ENCODE measurements at regions not wholly inside any gene's neighbourhood (a gene's known extent, or its start where the extent isn't known, plus 50 kb on each side); places are given as distances from the start of the nearest gene placed in this dataset.

GRCh38 chr9:107750741-107751566 lies 261.4 kb upstream of the KLF4 start:
- H3K18ac ChIP-seq (ENCODE audit: insufficient read length, low read depth, low read length) = no peak overlapping the region
- no peak overlapping the region for H4K8ac ChIP-seq (replicated peaks; ENCODE audit: insufficient read length, low read depth, low read length)
- H3K9me3 Mint-ChIP-seq = no peaks in the 10 kb centered on the region; a peak in 1 of 5 replicates
- H3K9me3 ChIP-seq (ENCODE audit: control insufficient read depth, low read depth, low read length) = no peaks in the 10 kb centered on the region
- no peak overlapping the region for H3K27ac ChIP-seq (ENCODE audit: insufficient read length, low read depth, low read length)
- H3T11ph ChIP-seq (ENCODE audit: low read length) = no peak overlapping the region
- H3K9ac ChIP-seq (ENCODE audit: extremely low read depth, insufficient read length, low read length) = no peak overlapping the region
- H2AK5ac ChIP-seq (ENCODE audit: insufficient read length, low read length) = no peak overlapping the region
- no peaks in the 10 kb centered on the region for H3K79me1 ChIP-seq (ENCODE audit: insufficient read depth, low read depth, low read length, poor library complexity, severe bottlenecking)
- peaks cover 5% of the 10 kb centered on the region; the same call in 1 of the 2 replicates for H3K4me1 ChIP-seq (ENCODE audit: insufficient read depth, low read length)
- no peaks in the 10 kb centered on the region for H3K79me2 ChIP-seq (ENCODE audit: insufficient read depth, low read length)
- no peak overlapping the region for H4K5ac ChIP-seq (ENCODE audit: insufficient read length, low read depth, low read length)
- no peak for TF ChIP-seq CTCF (conservative IDR thresholded peaks at IDR 0.05)
- H2AFZ ChIP-seq (ENCODE audit: low read length) = no peak overlapping the region
- H2BK15ac ChIP-seq (ENCODE audit: low read depth, low read length) = no peak overlapping the region
- no peak overlapping the region for H3K4me2 ChIP-seq (ENCODE audit: insufficient read depth, insufficient read length, low read length)
- H2BK120ac ChIP-seq (ENCODE audit: low read depth, low read length, poor library complexity, severe bottlenecking) = peak overlapping the region; percentile 41
- no peak overlapping the region for H4K91ac ChIP-seq (ENCODE audit: insufficient read length, low read depth, low read length)
- WGBS (ENCODE audit: extremely low coverage, insufficient read length, low lambda C conversion rate) = no CpG with 5 or more reads among the region's 8 CpGs
- no peaks in the 10 kb centered on the region for H4K20me1 ChIP-seq (ENCODE audit: control insufficient read depth, insufficient read depth, insufficient read length)
- H3K14ac ChIP-seq (ENCODE audit: insufficient read depth, low read length) = no peak overlapping the region
- H3K4me3 Mint-ChIP-seq = no peak overlapping the region
- H3K36me3 Mint-ChIP-seq (ENCODE audit: insufficient read depth in 1 of 3, low read depth in 3 of 3) = no peaks in the 10 kb centered on the region
- peak overlapping the region in 1 of 3 experiments; percentile 58; a peak in 3 of 7 replicates for H3K27ac Mint-ChIP-seq
- no peaks in the 10 kb centered on the region for H3K27me3 ChIP-seq (ENCODE audit: insufficient read depth, low read length)
- no peak overlapping the region for H2BK12ac ChIP-seq (ENCODE audit: insufficient read length, low read depth, low read length)
- no peaks in the 10 kb centered on the region for H3K23me2 ChIP-seq (ENCODE audit: insufficient read length, low read depth, low read length, poor library complexity, severe bottlenecking)
- H2BK20ac ChIP-seq (ENCODE audit: low read depth, low read length, poor library complexity, severe bottlenecking) = no peak overlapping the region
- H3K56ac ChIP-seq (ENCODE audit: insufficient read length, low read depth, low read length) = no peak overlapping the region
- H2BK5ac ChIP-seq (ENCODE audit: insufficient read length, low read length) = no peak overlapping the region
- H3K23ac ChIP-seq (ENCODE audit: insufficient read length, low read depth, low read length) = no peak overlapping the region
- no peak overlapping the region for H3K4ac ChIP-seq (ENCODE audit: low read depth, low read length)
- no peaks in the 10 kb centered on the region for H3K27me3 Mint-ChIP-seq (ENCODE audit: low read depth)
- peaks cover 26 to 38% of the 10 kb centered on the region in 2 experiments for H3K4me1 Mint-ChIP-seq
- DNase-seq = no peak
